ENCODE measurements at regions not wholly inside any gene's neighbourhood (a gene's known extent, or its start where the extent isn't known, plus 50 kb on each side); places are given as distances from the start of the nearest gene placed in this dataset.

DNA sequence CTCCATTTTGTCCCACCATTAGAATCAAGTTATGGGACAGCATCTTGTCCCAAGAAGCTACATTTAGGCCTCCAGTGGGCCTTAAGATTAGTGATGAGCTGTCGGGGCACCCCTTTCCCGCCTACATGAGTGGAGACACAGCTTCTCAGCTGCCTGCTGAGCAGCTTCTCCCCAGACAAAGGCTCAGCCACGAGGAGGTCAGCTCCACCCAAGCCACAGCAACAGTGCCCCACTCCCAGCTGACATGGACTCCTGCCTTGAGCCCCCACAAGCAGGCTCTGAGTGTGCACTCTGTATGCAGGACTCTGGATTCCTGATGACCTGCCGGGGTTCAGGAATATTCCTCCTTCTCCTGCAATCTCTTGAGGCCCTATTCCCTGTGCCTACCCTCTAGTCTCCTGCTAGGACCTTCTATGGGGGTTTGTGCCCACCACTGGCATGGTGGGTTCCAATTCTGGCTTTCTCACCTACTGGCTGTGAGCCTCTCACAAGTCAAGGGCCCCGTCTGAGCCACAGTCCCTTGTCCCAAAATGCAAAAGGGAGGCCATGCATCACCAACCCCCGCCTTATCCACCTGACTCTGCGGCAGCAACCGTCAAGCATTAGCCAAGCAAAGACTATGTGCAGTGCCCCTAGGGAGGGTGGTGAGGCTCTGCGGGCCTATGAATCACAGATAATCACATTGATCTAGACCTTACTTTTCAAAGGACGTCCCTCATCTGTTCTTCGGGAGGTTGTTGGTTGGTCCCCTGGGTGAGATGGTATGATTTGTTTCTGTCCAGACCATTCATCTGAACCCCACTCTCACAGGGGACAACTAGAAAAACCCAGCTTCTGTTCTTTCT lies 269.1 kb downstream of the MED10 start:
- no peak overlapping the region for H2BK20ac ChIP-seq (ENCODE audit: low read depth, low read length, poor library complexity, severe bottlenecking)
- no peaks in the 10 kb centered on the region for H3K27me3 ChIP-seq (ENCODE audit: insufficient read depth, low read length)
- TF ChIP-seq, protein P1, sequence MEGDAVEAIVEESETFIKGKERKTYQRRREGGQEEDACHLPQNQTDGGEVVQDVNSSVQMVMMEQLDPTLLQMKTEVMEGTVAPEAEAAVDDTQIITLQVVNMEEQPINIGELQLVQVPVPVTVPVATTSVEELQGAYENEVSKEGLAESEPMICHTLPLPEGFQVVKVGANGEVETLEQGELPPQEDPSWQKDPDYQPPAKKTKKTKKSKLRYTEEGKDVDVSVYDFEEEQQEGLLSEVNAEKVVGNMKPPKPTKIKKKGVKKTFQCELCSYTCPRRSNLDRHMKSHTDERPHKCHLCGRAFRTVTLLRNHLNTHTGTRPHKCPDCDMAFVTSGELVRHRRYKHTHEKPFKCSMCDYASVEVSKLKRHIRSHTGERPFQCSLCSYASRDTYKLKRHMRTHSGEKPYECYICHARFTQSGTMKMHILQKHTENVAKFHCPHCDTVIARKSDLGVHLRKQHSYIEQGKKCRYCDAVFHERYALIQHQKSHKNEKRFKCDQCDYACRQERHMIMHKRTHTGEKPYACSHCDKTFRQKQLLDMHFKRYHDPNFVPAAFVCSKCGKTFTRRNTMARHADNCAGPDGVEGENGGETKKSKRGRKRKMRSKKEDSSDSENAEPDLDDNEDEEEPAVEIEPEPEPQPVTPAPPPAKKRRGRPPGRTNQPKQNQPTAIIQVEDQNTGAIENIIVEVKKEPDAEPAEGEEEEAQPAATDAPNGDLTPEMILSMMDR (conservative IDR thresholded peaks at IDR 0.05), result no peak
- WGBS (ENCODE audit: extremely low coverage, insufficient read length, low lambda C conversion rate), result no CpG with 5 or more reads among the region's 11 CpGs
- H3K14ac ChIP-seq (ENCODE audit: insufficient read depth, low read length), result no peak overlapping the region
- no peak overlapping the region for H3K4me3 Mint-ChIP-seq
- H2BK15ac ChIP-seq (ENCODE audit: low read depth, low read length), result no peak overlapping the region
- no peak overlapping the region for H3K9ac ChIP-seq (ENCODE audit: extremely low read depth, insufficient read length, low read length)
- H3K9me3 ChIP-seq (ENCODE audit: control insufficient read depth, low read depth, low read length), result no peaks in the 10 kb centered on the region
- peaks cover 0 to 2% (median 0%) of the 10 kb centered on the region in 3 experiments; a peak in 1 of 7 replicates for H3K36me3 Mint-ChIP-seq (ENCODE audit: insufficient read depth in 1 of 3, low read depth in 3 of 3)
- no peak overlapping the region for H3K56ac ChIP-seq (ENCODE audit: insufficient read length, low read depth, low read length)
- no peaks in the 10 kb centered on the region for H3K4me1 ChIP-seq (ENCODE audit: insufficient read depth, low read length)
- no peak overlapping the region for H3K18ac ChIP-seq (ENCODE audit: insufficient read length, low read depth, low read length)
- no peak overlapping the region for H2AFZ ChIP-seq (ENCODE audit: low read length)
- H2BK12ac ChIP-seq (ENCODE audit: insufficient read length, low read depth, low read length), result no peak overlapping the region
- no peak overlapping the region for H4K91ac ChIP-seq (ENCODE audit: insufficient read length, low read depth, low read length)
- H3K79me1 ChIP-seq (ENCODE audit: insufficient read depth, low read depth, low read length, poor library complexity, severe bottlenecking), result no peaks in the 10 kb centered on the region
- H3K27ac ChIP-seq (ENCODE audit: insufficient read length, low read depth, low read length), result no peak overlapping the region
- H3K79me2 ChIP-seq (ENCODE audit: insufficient read depth, low read length), result no peaks in the 10 kb centered on the region
- peaks cover 10 to 17% of the 10 kb centered on the region in 2 experiments for H3K4me1 Mint-ChIP-seq
- H3K23ac ChIP-seq (ENCODE audit: insufficient read length, low read depth, low read length), result no peak overlapping the region
- H2BK120ac ChIP-seq (ENCODE audit: low read depth, low read length, poor library complexity, severe bottlenecking), result no peak overlapping the region
- no peak overlapping the region for H4K5ac ChIP-seq (ENCODE audit: insufficient read length, low read depth, low read length)
- DNase-seq, result no peak
- no peak overlapping the region for H3K4me2 ChIP-seq (ENCODE audit: insufficient read depth, insufficient read length, low read length)
- H4K20me1 ChIP-seq (ENCODE audit: control insufficient read depth, insufficient read depth, insufficient read length), result no peaks in the 10 kb centered on the region
- H4K8ac ChIP-seq (replicated peaks; ENCODE audit: insufficient read length, low read depth, low read length), result no peak overlapping the region
- no peaks in the 10 kb centered on the region; the same call in 1 of the 2 replicates for H3K27me3 Mint-ChIP-seq (ENCODE audit: low read depth)
- H3K23me2 ChIP-seq (ENCODE audit: insufficient read length, low read depth, low read length, poor library complexity, severe bottlenecking), result no peaks in the 10 kb centered on the region
- H2BK5ac ChIP-seq (ENCODE audit: insufficient read length, low read length), result no peak overlapping the region
- H3T11ph ChIP-seq (ENCODE audit: low read length), result no peak overlapping the region
- no peak overlapping the region for H3K27ac Mint-ChIP-seq
- no peak overlapping the region for H3K4ac ChIP-seq (ENCODE audit: low read depth, low read length)
- no peaks in the 10 kb centered on the region; a peak in 1 of 5 replicates for H3K9me3 Mint-ChIP-seq
- H2AK5ac ChIP-seq (ENCODE audit: insufficient read length, low read length), result no peak overlapping the region
